ENCODE measurements at regions not wholly inside any gene's neighbourhood (a gene's known extent, or its start where the extent isn't known, plus 50 kb on each side); places are given as distances from the start of the nearest gene placed in this dataset.
"Not testable (repeated sequence)": the region's sequence is repeated elsewhere in the genome, so short reads cannot be mapped to it uniquely, and the experiment has no call there.

- WGBS, 2 donors = 93 to 94% methylated on average over 2 of the region's 2 CpGs
These were observed 107.7 kb downstream of the SCG2 start for GRCh38 chr2:223494496-223494895.

GRCh38 chr2:223494942-223495341 lies 107.2 kb downstream of the SCG2 start:
- intact Hi-C loops (cut with DNase I) = no loop called here
- WGBS, 2 donors = 86 to 87% methylated on average over 2 of the region's 2 CpGs

More at GRCh38 chr2:223494496-223494895, 107.7 kb downstream of the SCG2 start:
- Histone ChIP-seq H3K9me3 (ENCODE audit: control insufficient read depth, low read length) (no peaks in the 10 kb centered on the region), H3K36me3 (ENCODE audit: control insufficient read depth in 1 of 2, insufficient read depth in 2 of 2, low read length in 1 of 2) (no peaks in the 10 kb centered on the region), H3K4me1 (ENCODE audit: control insufficient read depth in 1 of 2, insufficient read depth in 2 of 2, low read length in 2 of 2) (no peaks in the 10 kb centered on the region), H3K27ac (ENCODE audit: low read depth in 1 of 2, low read length in 2 of 2) (no peak overlapping the region), H3K27me3 (ENCODE audit: control insufficient read depth in 1 of 2, insufficient read depth in 2 of 2, low read length in 1 of 2) (no peaks in the 10 kb centered on the region), H3K4me3 (ENCODE audit: low read length in 2 of 2) (no peak overlapping the region)
- ATAC-seq (ENCODE audit: low FRiP score) = no peak
- intact Hi-C loops (cut with DNase I) = no loop called here
- DNase-seq = no peak

GRCh38 chr2:223496853-223497252 lies 105.3 kb downstream of the SCG2 start:
- WGBS, 2 donors = 95 to 96% methylated on average over 2 of the region's 2 CpGs
- H3K27me3 ChIP-seq (ENCODE audit: control insufficient read depth in 1 of 2, insufficient read depth in 2 of 2, low read length in 1 of 2); H3K4me1 ChIP-seq (ENCODE audit: control insufficient read depth in 1 of 2, insufficient read depth in 2 of 2, low read length in 2 of 2); ATAC-seq (ENCODE audit: low FRiP score); intact Hi-C loops (cut with DNase I); H3K36me3 ChIP-seq (ENCODE audit: control insufficient read depth in 1 of 2, insufficient read depth in 2 of 2, low read length in 1 of 2); H3K27ac ChIP-seq (ENCODE audit: low read depth in 1 of 2, low read length in 2 of 2); H3K9me3 ChIP-seq (ENCODE audit: control insufficient read depth, low read length); H3K4me3 ChIP-seq (ENCODE audit: low read length in 2 of 2); DNase-seq: not testable (repeated sequence)

More at GRCh38 chr2:223494942-223495341, 107.2 kb downstream of the SCG2 start:
- no peaks in the 10 kb centered on the region for H3K4me1 ChIP-seq (ENCODE audit: control insufficient read depth in 1 of 2, insufficient read depth in 2 of 2, low read length in 2 of 2)
- DNase-seq = no peak
- H3K9me3 ChIP-seq (ENCODE audit: control insufficient read depth, low read length) = no peaks in the 10 kb centered on the region
- no peak for ATAC-seq (ENCODE audit: low FRiP score)
- H3K27me3 ChIP-seq (ENCODE audit: control insufficient read depth in 1 of 2, insufficient read depth in 2 of 2, low read length in 1 of 2) = no peaks in the 10 kb centered on the region
- no peak overlapping the region for H3K27ac ChIP-seq (ENCODE audit: low read depth in 1 of 2, low read length in 2 of 2)
- H3K4me3 ChIP-seq (ENCODE audit: low read length in 2 of 2) = no peak overlapping the region
- no peaks in the 10 kb centered on the region for H3K36me3 ChIP-seq (ENCODE audit: control insufficient read depth in 1 of 2, insufficient read depth in 2 of 2, low read length in 1 of 2)

- Histone ChIP-seq H3K27me3 (ENCODE audit: control insufficient read depth in 1 of 2, insufficient read depth in 2 of 2, low read length in 1 of 2) (no peaks in the 10 kb centered on the region), H3K27ac (ENCODE audit: low read depth in 1 of 2, low read length in 2 of 2) (no peak overlapping the region), H3K9me3 (ENCODE audit: control insufficient read depth, low read length) (no peaks in the 10 kb centered on the region), H3K36me3 (ENCODE audit: control insufficient read depth in 1 of 2, insufficient read depth in 2 of 2, low read length in 1 of 2) (no peaks in the 10 kb centered on the region), H3K4me3 (ENCODE audit: low read length in 2 of 2) (no peak overlapping the region), H3K4me1 (ENCODE audit: control insufficient read depth in 1 of 2, insufficient read depth in 2 of 2, low read length in 2 of 2) (no peaks in the 10 kb centered on the region)
- ATAC-seq (ENCODE audit: low FRiP score) (no peak), DNase-seq (no peak)
- intact Hi-C loops (cut with DNase I) = no loop called here
- WGBS, 2 donors = 94 to 97% methylated on average over 6 of the region's 6 CpGs
These were observed 101.5 kb downstream of the SCG2 start for GRCh38 chr2:223500709-223501108.

DNA sequence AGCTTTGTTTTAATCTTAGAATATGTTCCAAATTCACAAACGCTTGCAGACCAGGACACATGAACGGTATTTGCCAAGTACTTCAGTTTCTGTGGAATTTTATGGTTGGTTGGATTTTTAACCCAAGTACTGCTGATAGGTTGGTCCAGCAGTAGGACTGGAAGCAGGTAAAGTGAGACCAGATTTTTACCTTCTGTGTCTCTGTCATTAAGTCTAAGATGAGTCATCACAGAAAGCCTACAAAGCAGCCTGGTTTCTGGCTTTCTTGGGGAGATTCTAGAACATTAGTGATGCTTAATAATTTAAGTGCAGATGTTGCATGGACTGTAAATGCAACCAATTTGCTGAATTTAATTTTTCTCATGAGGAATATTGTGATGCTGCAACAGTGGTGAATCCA lies 100.5 kb downstream of the SCG2 start:
- no peak overlapping the region for H3K27ac ChIP-seq (ENCODE audit: low read depth in 1 of 2, low read length in 2 of 2)

GRCh38 chr2:223503746-223504145 lies 98.4 kb downstream of the SCG2 start:
- 15 to 17% methylated on average over 3 of the region's 3 CpGs for WGBS, 2 donors

More for the DNA sequence above, 100.5 kb downstream of the SCG2 start:
- no peaks in the 10 kb centered on the region for H3K27me3 ChIP-seq (ENCODE audit: control insufficient read depth in 1 of 2, insufficient read depth in 2 of 2, low read length in 1 of 2)
- intact Hi-C loops (cut with DNase I) = no loop called here
- H3K4me3 ChIP-seq (ENCODE audit: low read length in 2 of 2) = no peak overlapping the region
- WGBS, 2 donors = 42 to 51% methylated on average over 2 of the region's 2 CpGs
- H3K4me1 ChIP-seq (ENCODE audit: control insufficient read depth in 1 of 2, insufficient read depth in 2 of 2, low read length in 2 of 2) = no peaks in the 10 kb centered on the region
- no peak for DNase-seq
- no peak for ATAC-seq (ENCODE audit: low FRiP score)
- no peaks in the 10 kb centered on the region for H3K9me3 ChIP-seq (ENCODE audit: control insufficient read depth, low read length)
- no peaks in the 10 kb centered on the region for H3K36me3 ChIP-seq (ENCODE audit: control insufficient read depth in 1 of 2, insufficient read depth in 2 of 2, low read length in 1 of 2)

GRCh38 chr2:223508372-223508771 lies 93.8 kb downstream of the SCG2 start:
- intact Hi-C loops (cut with DNase I) = no loop called here
- no peak overlapping the region for H3K4me3 ChIP-seq (ENCODE audit: low read length in 2 of 2)
- peak; percentile 74 for ATAC-seq (ENCODE audit: low FRiP score)
- peak in 1 of 2 donors; percentile 49 for DNase-seq
- H3K27me3 ChIP-seq (ENCODE audit: control insufficient read depth in 1 of 2, insufficient read depth in 2 of 2, low read length in 1 of 2) = no peaks in the 10 kb centered on the region
- H3K27ac ChIP-seq (ENCODE audit: low read depth in 1 of 2, low read length in 2 of 2) = peak overlapping the region in 1 of 2 donors; percentile 78
- WGBS, 2 donors = 4 to 5% methylated on average over 3 of the region's 3 CpGs
- peaks cover 0 to 2% of the 10 kb centered on the region in 2 donors for H3K4me1 ChIP-seq (ENCODE audit: control insufficient read depth in 1 of 2, insufficient read depth in 2 of 2, low read length in 2 of 2)
- no peaks in the 10 kb centered on the region for H3K36me3 ChIP-seq (ENCODE audit: control insufficient read depth in 1 of 2, insufficient read depth in 2 of 2, low read length in 1 of 2)
- H3K9me3 ChIP-seq (ENCODE audit: control insufficient read depth, low read length) = no peaks in the 10 kb centered on the region

More at GRCh38 chr2:223503746-223504145, 98.4 kb downstream of the SCG2 start:
- Histone ChIP-seq H3K27me3 (ENCODE audit: control insufficient read depth in 1 of 2, insufficient read depth in 2 of 2, low read length in 1 of 2) (no peaks in the 10 kb centered on the region), H3K9me3 (ENCODE audit: control insufficient read depth, low read length) (no peaks in the 10 kb centered on the region), H3K27ac (ENCODE audit: low read depth in 1 of 2, low read length in 2 of 2) (no peak overlapping the region), H3K4me1 (ENCODE audit: control insufficient read depth in 1 of 2, insufficient read depth in 2 of 2, low read length in 2 of 2) (no peaks in the 10 kb centered on the region), H3K36me3 (ENCODE audit: control insufficient read depth in 1 of 2, insufficient read depth in 2 of 2, low read length in 1 of 2) (no peaks in the 10 kb centered on the region), H3K4me3 (ENCODE audit: low read length in 2 of 2) (no peak overlapping the region)
- intact Hi-C loops (cut with DNase I) = no loop called here
- DNase-seq (no peak), ATAC-seq (ENCODE audit: low FRiP score) (no peak)

GRCh38 chr2:223510713-223511112 lies 91.4 kb downstream of the SCG2 start:
- peaks cover 0 to 2% of the 10 kb centered on the region in 2 donors for H3K4me1 ChIP-seq (ENCODE audit: control insufficient read depth in 1 of 2, insufficient read depth in 2 of 2, low read length in 2 of 2)
- ATAC-seq (ENCODE audit: low FRiP score) (no peak), DNase-seq (no peak)
- 73 to 92% methylated on average over 4 of the region's 4 CpGs for WGBS, 2 donors
- intact Hi-C loops (cut with DNase I) = no loop called here
- H3K27me3 ChIP-seq (ENCODE audit: control insufficient read depth in 1 of 2, insufficient read depth in 2 of 2, low read length in 1 of 2) = no peaks in the 10 kb centered on the region
- H3K27ac ChIP-seq (ENCODE audit: low read depth in 1 of 2, low read length in 2 of 2) = no peak overlapping the region
- H3K36me3 ChIP-seq (ENCODE audit: control insufficient read depth in 1 of 2, insufficient read depth in 2 of 2, low read length in 1 of 2) = no peaks in the 10 kb centered on the region
- H3K9me3 ChIP-seq (ENCODE audit: control insufficient read depth, low read length) = no peaks in the 10 kb centered on the region
- H3K4me3 ChIP-seq (ENCODE audit: low read length in 2 of 2) = no peak overlapping the region

DNA sequence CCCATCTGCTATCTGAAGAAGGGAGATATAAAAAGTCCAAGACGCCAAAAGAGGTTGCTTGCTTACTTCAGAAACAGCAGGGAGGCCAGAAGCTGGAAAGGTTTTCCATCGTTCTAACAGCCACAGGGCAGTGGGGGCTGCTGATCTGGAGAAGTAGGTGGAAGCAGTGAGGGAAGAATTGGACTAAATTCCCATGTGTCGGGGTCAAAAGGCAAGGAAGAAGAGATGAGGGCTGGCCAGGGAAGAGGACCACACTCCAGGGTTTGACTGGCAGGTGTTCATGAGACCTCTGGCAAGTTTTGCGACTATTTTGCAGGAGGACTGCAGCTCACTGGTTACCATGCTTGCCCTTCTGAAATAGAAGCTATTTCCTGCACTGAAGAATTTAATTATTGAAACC lies 91.0 kb downstream of the SCG2 start:
- ATAC-seq (ENCODE audit: low FRiP score) (no peak), DNase-seq (no peak)
- WGBS, 2 donors = 42 to 47% methylated on average over 4 of the region's 4 CpGs
- no peak overlapping the region for H3K27ac ChIP-seq (ENCODE audit: low read depth in 1 of 2, low read length in 2 of 2)
- H3K9me3 ChIP-seq (ENCODE audit: control insufficient read depth, low read length) = no peaks in the 10 kb centered on the region
- H3K4me3 ChIP-seq (ENCODE audit: low read length in 2 of 2) = no peak overlapping the region
- intact Hi-C loops (cut with DNase I) = no loop called here
- no peaks in the 10 kb centered on the region for H3K36me3 ChIP-seq (ENCODE audit: control insufficient read depth in 1 of 2, insufficient read depth in 2 of 2, low read length in 1 of 2)
- no peaks in the 10 kb centered on the region for H3K27me3 ChIP-seq (ENCODE audit: control insufficient read depth in 1 of 2, insufficient read depth in 2 of 2, low read length in 1 of 2)
- peaks cover 0 to 2% of the 10 kb centered on the region in 2 donors for H3K4me1 ChIP-seq (ENCODE audit: control insufficient read depth in 1 of 2, insufficient read depth in 2 of 2, low read length in 2 of 2)
